ENCODE measurements at regions not wholly inside any gene's neighbourhood (a gene's known extent, or its start where the extent isn't known, plus 50 kb on each side); places are given as distances from the start of the nearest gene placed in this dataset.

GRCh38 chr5:144581044-144581443 is 410.4 kb downstream of the KCTD16 start:
- DNase-seq (ENCODE audit: low spot score) = no peak
- H3K36me3 Mint-ChIP-seq (ENCODE audit: low read depth) = no peaks in the 10 kb centered on the region
- no peaks in the 10 kb centered on the region for H3K27me3 Mint-ChIP-seq (ENCODE audit: low read depth)

DNA sequence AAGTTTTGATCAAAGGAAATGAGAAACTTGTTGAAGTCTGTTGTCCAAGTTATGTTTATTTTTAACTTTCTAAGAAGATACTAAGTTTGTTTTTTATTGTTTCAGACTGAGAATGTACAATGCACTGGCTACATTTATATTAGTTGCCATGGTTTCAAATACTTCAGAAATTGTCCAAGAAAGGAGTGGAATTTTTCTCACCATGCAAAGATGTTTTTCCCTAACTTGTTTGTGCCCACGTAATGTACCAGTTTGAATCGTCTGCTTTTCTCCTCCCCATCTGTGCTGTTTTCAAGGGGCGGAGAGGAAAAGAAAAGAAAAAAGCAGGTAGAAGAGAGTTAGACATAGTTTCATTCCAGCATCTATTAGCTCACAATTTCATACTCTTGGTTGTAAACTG is 407.0 kb downstream of the KCTD16 start:
- DNase-seq (ENCODE audit: low spot score) = no peak
- H3K9me3 Mint-ChIP-seq = peaks cover 8% of the 10 kb centered on the region
- intact Hi-C loops (cut with micrococcal nuclease) = no loop called here
- H3K36me3 Mint-ChIP-seq (ENCODE audit: low read depth) = no peaks in the 10 kb centered on the region
- H3K27me3 Mint-ChIP-seq (ENCODE audit: low read depth) = no peaks in the 10 kb centered on the region
- H3K4me3 Mint-ChIP-seq (ENCODE audit: low read depth) = no peak overlapping the region
- H3K4me1 Mint-ChIP-seq (ENCODE audit: low read depth) = no peaks in the 10 kb centered on the region
- no peak overlapping the region for H3K27ac Mint-ChIP-seq

More at GRCh38 chr5:144581044-144581443, 410.4 kb downstream of the KCTD16 start:
- Mint-ChIP-seq H3K4me1 (ENCODE audit: low read depth) (no peaks in the 10 kb centered on the region), H3K4me3 (ENCODE audit: low read depth) (no peak overlapping the region), H3K27ac (no peak overlapping the region), H3K9me3 (no peaks in the 10 kb centered on the region)
- intact Hi-C loops (cut with micrococcal nuclease) = no loop called here

- H3K27ac Mint-ChIP-seq = no peak overlapping the region
- H3K9me3 Mint-ChIP-seq = peaks cover 9% of the 10 kb centered on the region
These were observed 405.1 kb downstream of the KCTD16 start for GRCh38 chr5:144575736-144576135.

GRCh38 chr5:144567421-144567780 is 396.7 kb downstream of the KCTD16 start:
- intact Hi-C loops (cut with micrococcal nuclease) = no loop called here
- Mint-ChIP-seq H3K4me1 (ENCODE audit: low read depth) (no peaks in the 10 kb centered on the region), H3K27ac (no peak overlapping the region), H3K4me3 (ENCODE audit: low read depth) (no peak overlapping the region), H3K9me3 (peaks cover 30% of the 10 kb centered on the region), H3K27me3 (ENCODE audit: low read depth) (no peaks in the 10 kb centered on the region), H3K36me3 (ENCODE audit: low read depth) (no peaks in the 10 kb centered on the region)
- no peak for DNase-seq (ENCODE audit: low spot score)

More at GRCh38 chr5:144575736-144576135, 405.1 kb downstream of the KCTD16 start:
- Mint-ChIP-seq H3K4me3 (ENCODE audit: low read depth) (no peak overlapping the region), H3K4me1 (ENCODE audit: low read depth) (no peaks in the 10 kb centered on the region), H3K36me3 (ENCODE audit: low read depth) (no peaks in the 10 kb centered on the region), H3K27me3 (ENCODE audit: low read depth) (no peaks in the 10 kb centered on the region)
- intact Hi-C loops (cut with micrococcal nuclease) = no loop called here
- no peak for DNase-seq (ENCODE audit: low spot score)

DNA sequence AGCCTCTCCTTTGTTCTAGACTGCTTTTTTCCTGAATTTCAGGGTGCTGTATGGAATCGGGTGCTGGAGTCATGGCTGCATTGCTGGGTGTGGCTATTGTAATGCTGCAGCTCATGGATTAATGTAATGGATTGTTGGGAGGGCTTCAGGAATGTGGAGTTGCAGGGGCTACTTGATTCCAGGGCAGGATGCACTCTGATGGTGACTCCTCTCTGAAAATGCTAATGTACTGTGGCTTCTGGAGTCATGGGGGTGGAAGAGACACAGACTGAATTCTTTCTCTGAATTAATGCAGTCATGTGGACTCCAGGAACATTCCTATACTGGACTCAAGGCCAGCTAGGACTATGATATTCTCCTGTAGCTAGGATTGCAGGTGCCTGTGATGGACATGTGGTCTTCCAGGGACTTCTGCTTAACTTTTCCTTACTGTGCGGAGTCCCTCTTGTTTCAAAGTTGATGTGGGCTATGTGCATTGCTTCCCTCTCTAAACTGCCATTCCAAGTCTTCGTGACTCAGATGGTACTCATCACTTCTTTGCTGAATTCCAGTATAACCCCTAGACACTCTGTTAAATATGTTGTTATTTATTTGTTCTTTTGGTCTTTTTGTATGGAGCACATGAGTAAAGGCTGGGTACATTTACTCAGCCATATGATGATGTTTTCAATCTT is 396.2 kb downstream of the KCTD16 start:
- Mint-ChIP-seq H3K4me1 (ENCODE audit: low read depth) (no peaks in the 10 kb centered on the region), H3K27me3 (ENCODE audit: low read depth) (no peaks in the 10 kb centered on the region), H3K9me3 (peaks cover 30% of the 10 kb centered on the region), H3K36me3 (ENCODE audit: low read depth) (no peaks in the 10 kb centered on the region), H3K27ac (no peak overlapping the region), H3K4me3 (ENCODE audit: low read depth) (no peak overlapping the region)
- no peak for DNase-seq (ENCODE audit: low spot score)
- intact Hi-C loops (cut with micrococcal nuclease) = no loop called here

GRCh38 chr5:144549580-144549979 is 378.9 kb downstream of the KCTD16 start:
- intact Hi-C loops (cut with micrococcal nuclease) = no loop called here
- H3K4me1 Mint-ChIP-seq (ENCODE audit: low read depth) = no peaks in the 10 kb centered on the region
- DNase-seq (ENCODE audit: low spot score) = no peak
- no peaks in the 10 kb centered on the region for H3K27me3 Mint-ChIP-seq (ENCODE audit: low read depth)
- no peak overlapping the region for H3K4me3 Mint-ChIP-seq (ENCODE audit: low read depth)
- H3K9me3 Mint-ChIP-seq = peaks cover 10% of the 10 kb centered on the region
- no peak overlapping the region for H3K27ac Mint-ChIP-seq
- no peaks in the 10 kb centered on the region for H3K36me3 Mint-ChIP-seq (ENCODE audit: low read depth)

GRCh38 chr5:144548936-144549335 is 378.3 kb downstream of the KCTD16 start:
- no peaks in the 10 kb centered on the region for H3K36me3 Mint-ChIP-seq (ENCODE audit: low read depth)
- intact Hi-C loops (cut with micrococcal nuclease) = no loop called here
- DNase-seq (ENCODE audit: low spot score) = no peak
- H3K27ac Mint-ChIP-seq = no peak overlapping the region
- no peak overlapping the region for H3K4me3 Mint-ChIP-seq (ENCODE audit: low read depth)
- H3K27me3 Mint-ChIP-seq (ENCODE audit: low read depth) = no peaks in the 10 kb centered on the region
- peaks cover 8% of the 10 kb centered on the region for H3K9me3 Mint-ChIP-seq
- H3K4me1 Mint-ChIP-seq (ENCODE audit: low read depth) = no peaks in the 10 kb centered on the region

GRCh38 chr5:144547098-144547499 is 376.4 kb downstream of the KCTD16 start:
- Mint-ChIP-seq H3K4me3 (ENCODE audit: low read depth) (no peak overlapping the region), H3K4me1 (ENCODE audit: low read depth) (no peaks in the 10 kb centered on the region), H3K27me3 (ENCODE audit: low read depth) (no peaks in the 10 kb centered on the region), H3K9me3 (peaks cover 6% of the 10 kb centered on the region), H3K36me3 (ENCODE audit: low read depth) (no peaks in the 10 kb centered on the region), H3K27ac (no peak overlapping the region)
- DNase-seq (ENCODE audit: low spot score) = no peak
- intact Hi-C loops (cut with micrococcal nuclease) = no loop called here

GRCh38 chr5:144538845-144539244 is 368.2 kb downstream of the KCTD16 start:
- Mint-ChIP-seq H3K27me3 (ENCODE audit: low read depth) (no peaks in the 10 kb centered on the region), H3K4me1 (ENCODE audit: low read depth) (no peaks in the 10 kb centered on the region), H3K36me3 (ENCODE audit: low read depth) (no peaks in the 10 kb centered on the region), H3K27ac (no peak overlapping the region), H3K9me3 (peaks cover 12% of the 10 kb centered on the region), H3K4me3 (ENCODE audit: low read depth) (no peak overlapping the region)
- DNase-seq (ENCODE audit: low spot score) = no peak
- intact Hi-C loops (cut with micrococcal nuclease) = no loop called here
